ENCODE measurements at regions not wholly inside any gene's neighbourhood (a gene's known extent, or its start where the extent isn't known, plus 50 kb on each side); places are given as distances from the start of the nearest gene placed in this dataset.
A peak's percentile ranks its signal among the peaks of the same experiment; 100 is the strongest.

DNA sequence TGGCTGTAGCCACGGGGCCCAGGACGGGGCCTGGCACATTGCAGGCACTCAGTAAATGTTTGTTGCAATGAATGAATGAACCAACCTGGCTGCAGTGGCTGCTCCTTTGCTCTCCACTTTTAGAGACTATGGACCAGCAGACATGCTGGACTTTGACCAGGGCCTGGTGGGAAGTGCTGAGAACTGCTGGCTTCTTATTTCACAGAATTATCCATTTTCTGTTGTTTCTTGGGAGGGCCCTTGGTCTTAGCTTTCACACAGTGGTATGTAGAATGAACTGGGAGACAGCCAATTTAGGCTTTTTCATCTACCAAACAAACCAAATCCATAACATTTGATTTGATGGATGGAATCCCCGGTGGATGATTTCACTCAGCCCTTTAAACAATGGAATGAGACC lies 78.0 kb upstream of the LHFPL2 start:
- no peak for DNase-seq (ENCODE audit: low spot score in 2 of 2, unreplicated experiment in 2 of 2)
- TF ChIP-seq, protein P1, sequence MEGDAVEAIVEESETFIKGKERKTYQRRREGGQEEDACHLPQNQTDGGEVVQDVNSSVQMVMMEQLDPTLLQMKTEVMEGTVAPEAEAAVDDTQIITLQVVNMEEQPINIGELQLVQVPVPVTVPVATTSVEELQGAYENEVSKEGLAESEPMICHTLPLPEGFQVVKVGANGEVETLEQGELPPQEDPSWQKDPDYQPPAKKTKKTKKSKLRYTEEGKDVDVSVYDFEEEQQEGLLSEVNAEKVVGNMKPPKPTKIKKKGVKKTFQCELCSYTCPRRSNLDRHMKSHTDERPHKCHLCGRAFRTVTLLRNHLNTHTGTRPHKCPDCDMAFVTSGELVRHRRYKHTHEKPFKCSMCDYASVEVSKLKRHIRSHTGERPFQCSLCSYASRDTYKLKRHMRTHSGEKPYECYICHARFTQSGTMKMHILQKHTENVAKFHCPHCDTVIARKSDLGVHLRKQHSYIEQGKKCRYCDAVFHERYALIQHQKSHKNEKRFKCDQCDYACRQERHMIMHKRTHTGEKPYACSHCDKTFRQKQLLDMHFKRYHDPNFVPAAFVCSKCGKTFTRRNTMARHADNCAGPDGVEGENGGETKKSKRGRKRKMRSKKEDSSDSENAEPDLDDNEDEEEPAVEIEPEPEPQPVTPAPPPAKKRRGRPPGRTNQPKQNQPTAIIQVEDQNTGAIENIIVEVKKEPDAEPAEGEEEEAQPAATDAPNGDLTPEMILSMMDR (IDR thresholded peaks at IDR 0.05; ENCODE audit: unreplicated experiment), result no peak
- peaks cover 4% of the 10 kb centered on the region for H3K9me3 Mint-ChIP-seq
- no peak overlapping the region for H3K4me3 Mint-ChIP-seq
- no peaks in the 10 kb centered on the region for H3K36me3 Mint-ChIP-seq
- peaks cover 1% of the 10 kb centered on the region for H3K4me1 Mint-ChIP-seq
- no peaks in the 10 kb centered on the region for H3K27me3 Mint-ChIP-seq (ENCODE audit: low read depth)
- no peak overlapping the region for H3K27ac Mint-ChIP-seq

DNA sequence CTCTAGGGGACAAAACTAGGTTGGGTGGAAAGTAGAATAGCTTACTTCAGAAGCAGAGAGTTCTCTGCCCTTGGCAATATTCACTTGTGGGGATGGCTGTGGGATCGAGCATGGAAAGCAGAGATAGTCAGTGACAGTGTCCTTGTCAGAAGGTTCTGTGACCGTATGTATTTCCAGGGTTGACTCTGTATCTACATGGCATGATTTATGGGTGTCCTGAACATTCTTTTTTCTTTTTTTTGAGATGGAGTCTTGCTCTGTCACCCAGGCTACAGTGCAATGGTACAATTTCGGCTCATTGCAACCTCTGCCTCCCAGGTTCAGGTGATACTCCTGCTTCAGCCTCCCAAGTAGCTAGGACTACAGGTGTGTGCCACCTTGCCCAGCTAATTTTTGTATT lies 77.4 kb upstream of the LHFPL2 start:
- Mint-ChIP-seq H3K4me3 (no peak overlapping the region), H3K4me1 (peaks cover 2% of the 10 kb centered on the region), H3K27me3 (ENCODE audit: low read depth) (no peaks in the 10 kb centered on the region), H3K27ac (no peak overlapping the region), H3K36me3 (no peaks in the 10 kb centered on the region), H3K9me3 (peaks cover 4% of the 10 kb centered on the region)
- DNase-seq (ENCODE audit: low spot score in 2 of 2, unreplicated experiment in 2 of 2), result no peak
- TF ChIP-seq, protein P1 (IDR thresholded peaks at IDR 0.05; ENCODE audit: unreplicated experiment), result no peak

DNA sequence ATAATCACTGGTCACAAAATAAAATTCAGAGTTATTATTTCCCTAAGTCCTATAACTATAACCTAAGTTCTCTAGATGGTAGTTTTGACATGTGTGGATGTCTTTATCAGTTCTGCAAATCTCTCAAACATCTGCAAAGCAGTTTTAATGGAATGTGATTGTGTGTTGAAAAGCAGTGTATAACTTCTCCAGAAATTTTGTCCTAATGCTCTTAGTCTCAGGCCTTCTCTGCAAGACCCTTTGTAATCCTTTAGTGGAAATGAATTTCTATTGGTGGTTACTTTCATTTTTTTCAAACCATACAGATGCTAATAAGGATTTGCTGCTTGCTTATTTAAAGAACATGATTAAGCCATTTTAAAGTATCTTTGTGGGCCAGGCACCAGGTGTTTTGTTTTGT lies 75.5 kb upstream of the LHFPL2 start:
- no peaks in the 10 kb centered on the region for H3K9me3 Mint-ChIP-seq
- H3K27me3 Mint-ChIP-seq (ENCODE audit: low read depth), result no peaks in the 10 kb centered on the region
- H3K4me3 Mint-ChIP-seq, result no peak overlapping the region
- peaks cover 6% of the 10 kb centered on the region for H3K4me1 Mint-ChIP-seq
- no peak for DNase-seq (ENCODE audit: low spot score in 2 of 2, unreplicated experiment in 2 of 2)
- TF ChIP-seq, protein P1 (IDR thresholded peaks at IDR 0.05; ENCODE audit: unreplicated experiment), result no peak
- H3K27ac Mint-ChIP-seq, result no peak overlapping the region
- no peaks in the 10 kb centered on the region for H3K36me3 Mint-ChIP-seq

DNA sequence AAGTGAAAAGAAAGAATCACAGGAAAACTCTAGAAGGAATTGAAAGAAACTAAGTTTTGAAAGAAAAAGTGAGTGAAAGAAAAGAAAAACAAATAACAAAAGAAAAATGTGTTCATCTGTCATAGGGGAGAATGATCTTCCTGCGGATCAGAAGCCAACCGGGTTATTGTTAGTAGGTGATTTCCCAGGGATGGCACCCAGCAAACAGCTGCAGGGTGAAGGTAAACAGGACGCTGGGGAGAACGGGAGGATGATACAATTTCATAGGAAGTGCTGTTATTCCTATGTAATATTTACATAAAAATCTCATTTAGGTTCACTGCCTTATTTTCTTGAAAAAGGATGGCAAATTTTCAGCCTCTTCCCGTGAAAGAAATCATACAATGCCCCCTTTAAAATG lies 72.4 kb upstream of the LHFPL2 start:
- Mint-ChIP-seq H3K4me1 (peaks cover 6% of the 10 kb centered on the region), H3K36me3 (no peaks in the 10 kb centered on the region), H3K9me3 (no peaks in the 10 kb centered on the region), H3K27ac (peak overlapping the region; percentile 3), H3K4me3 (no peak overlapping the region), H3K27me3 (ENCODE audit: low read depth) (no peaks in the 10 kb centered on the region)
- TF ChIP-seq, protein P1 (IDR thresholded peaks at IDR 0.05; ENCODE audit: unreplicated experiment), result no peak
- no peak for DNase-seq (ENCODE audit: low spot score in 2 of 2, unreplicated experiment in 2 of 2)

DNA sequence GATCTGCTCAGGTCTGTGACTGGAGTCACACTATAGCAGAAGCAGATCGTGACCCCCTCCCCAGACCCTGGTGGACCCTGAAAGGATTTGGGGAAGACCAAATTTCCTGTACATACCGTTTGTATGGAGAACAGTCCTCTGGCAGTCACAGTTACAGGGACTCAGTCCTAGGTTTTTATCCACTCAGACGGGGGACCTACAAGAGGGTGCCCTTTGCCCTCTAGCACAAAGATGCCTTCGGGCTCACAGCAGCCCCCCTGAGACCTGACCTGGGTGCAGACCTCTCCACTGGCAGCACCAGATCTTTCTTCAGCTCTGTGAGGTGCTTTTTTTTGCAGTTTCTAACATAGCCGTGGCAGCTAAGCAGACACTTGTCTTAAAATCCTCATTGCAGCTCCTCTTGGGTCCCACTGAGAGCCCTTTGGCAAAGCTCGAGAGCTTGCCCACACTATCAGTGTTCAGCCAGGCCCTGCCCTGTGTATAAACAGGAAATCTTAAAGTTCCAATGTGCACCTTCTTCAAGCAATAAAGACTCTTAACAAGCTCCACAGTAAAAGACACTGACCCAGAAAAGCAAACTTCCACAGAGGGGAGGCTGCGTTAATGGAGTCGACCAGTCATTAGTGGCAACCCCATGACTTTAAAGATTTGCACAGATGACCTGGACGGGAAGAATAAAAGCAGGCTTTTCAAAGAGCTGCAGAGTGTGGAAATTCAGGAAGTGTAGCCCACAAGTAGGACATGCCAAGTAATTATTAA lies 71.8 kb upstream of the LHFPL2 start:
- Mint-ChIP-seq H3K9me3 (no peaks in the 10 kb centered on the region), H3K4me3 (no peak overlapping the region), H3K27ac (peak overlapping the region; percentile 3), H3K36me3 (no peaks in the 10 kb centered on the region), H3K4me1 (peaks cover 6% of the 10 kb centered on the region), H3K27me3 (ENCODE audit: low read depth) (no peaks in the 10 kb centered on the region)
- DNase-seq (ENCODE audit: low spot score in 2 of 2, unreplicated experiment in 2 of 2), result no peak
- TF ChIP-seq, protein P1 (IDR thresholded peaks at IDR 0.05; ENCODE audit: unreplicated experiment), result no peak

Data from mesothelial cell of epicardium (in vitro differentiated cells).